K562 (cell line): ENCODE measurements at regions not wholly inside any gene's neighbourhood (a gene's known extent, or its start where the extent isn't known, plus 50 kb on each side); places are given as distances from the start of the nearest gene placed in this dataset.

Experiments used
- C11orf30 ChIP-seq: fragments of 450-650 bp; IDR thresholded peaks from 2 replicates; pipeline ENCODE4 v1.6.1; 2016; ENCODE audit warnings: low read depth, mild to moderate bottlenecking
- CXXC5 ChIP-seq: fragments of 250-450 bp; sonication (Bioruptor Pico); IDR thresholded peaks from 2 replicates; pipeline ENCODE4 v1.8.0; 2022; ENCODE audit warnings: inconsistent platforms, mild to moderate bottlenecking, moderate library complexity
- E2F8 ChIP-seq: fragments of 450-650 bp; IDR thresholded peaks from 2 replicates; pipeline ENCODE4 v1.7.1; 2018; ENCODE audit warnings: mild to moderate bottlenecking, low read depth; ENCODE audit not compliant: partially characterized antibody
- ESRRA ChIP-seq: fragments of 450-650 bp; IDR thresholded peaks from 2 replicates; pipeline ENCODE4 v1.6.1; 2014; ENCODE audit warnings: low read depth, mild to moderate bottlenecking, moderate library complexity, borderline replicate concordance
- HNRNPL ChIP-seq: fragments of 200-400 bp; formaldehyde crosslinking; IDR thresholded peaks from 2 replicates; pipeline ENCODE4 v1.6.1; 2017; ENCODE audit warnings: low read depth, mild to moderate bottlenecking, low read length
- JUNB ChIP-seq: fragments of 450-650 bp; formaldehyde crosslinking; conservative IDR thresholded peaks from 2 replicates; pipeline ENCODE4 v1.4.0; 2020; ENCODE audit warnings: mild to moderate bottlenecking
- MAFF ChIP-seq: IDR thresholded peaks from 2 replicates; pipeline ENCODE4 v1.6.1; 2012; ENCODE audit warnings: low read length, improper control_type of control experiment
- MAX ChIP-seq: sonication (generic); formaldehyde crosslinking; IDR thresholded peaks from 2 replicates; pipeline ENCODE4 v1.9.0; 2022; ENCODE audit warnings: mild to moderate bottlenecking, missing genetic modification reagents
- NFE2 ChIP-seq: IDR thresholded peaks from 2 replicates; pipeline ENCODE4 v1.6.1; 2014; ENCODE audit warnings: antibody characterized with exemption, low read depth
- PHF21A ChIP-seq: fragments of 450-650 bp; IDR thresholded peaks from 2 replicates; pipeline ENCODE4 v1.6.1; 2017; ENCODE audit warnings: low read depth, borderline replicate concordance
- POU5F1 ChIP-seq: fragments of 150-350 bp; IDR thresholded peaks from 2 replicates; pipeline ENCODE4 v1.6.1; 2014; ENCODE audit warnings: borderline replicate concordance, low read length, low read depth, mild to moderate bottlenecking; ENCODE audit not compliant: partially characterized antibody
- RFX5 ChIP-seq: IDR thresholded peaks from 2 replicates; pipeline ENCODE4 v1.6.1; 2011; ENCODE audit warnings: low read depth, mild to moderate bottlenecking, improper control_type of control experiment, low read length
- SFPQ ChIP-seq: fragments of 200-400 bp; formaldehyde crosslinking; IDR thresholded peaks from 2 replicates; pipeline ENCODE4 v1.6.1; 2017; ENCODE audit warnings: mild to moderate bottlenecking, low read depth, low read length, moderate library complexity
- TOE1 ChIP-seq, 2 experiments: fragments of 450-650 bp in 1 of 2; sonication (generic) in 1 of 2; formaldehyde crosslinking in 1 of 2; IDR thresholded peaks; 2 replicates each; pipeline versions ENCODE4 v1.7.1 to v1.8.0; 2016 to 2022; ENCODE audit warnings: borderline replicate concordance in 2 of 2, mild to moderate bottlenecking in 2 of 2, antibody characterized with exemption in 1 of 2, inconsistent platforms in 1 of 2, low read depth in 1 of 2, missing genetic modification reagents in 1 of 2, moderate library complexity in 1 of 2
- XRCC4 ChIP-seq: IDR thresholded peaks from one replicate; pipeline ENCODE4 v1.6.1; 2011; ENCODE audit not compliant: insufficient read depth, insufficient read length; ENCODE audit errors: extremely low read depth
- ZBTB43 ChIP-seq: sonication (generic); formaldehyde crosslinking; IDR thresholded peaks from 2 replicates; pipeline ENCODE4 v1.8.0; 2023; ENCODE audit warnings: mild to moderate bottlenecking, missing genetic modification reagents
- ZNF121 ChIP-seq: sonication (generic); formaldehyde crosslinking; conservative IDR thresholded peaks from 2 replicates; pipeline ENCODE4 v1.8.0; 2022; ENCODE audit warnings: missing genetic modification reagents
- ZNF140 ChIP-seq: fragments of 250-450 bp; sonication (Bioruptor Pico); IDR thresholded peaks from 2 replicates; pipeline ENCODE4 v1.8.0; 2021; ENCODE audit warnings: moderate library complexity, mild to moderate bottlenecking, inconsistent platforms
- ZNF280A ChIP-seq: fragments of 450-650 bp; IDR thresholded peaks from 2 replicates; pipeline ENCODE4 v1.6.1; 2018; ENCODE audit warnings: mild to moderate bottlenecking, low read depth; ENCODE audit not compliant: partially characterized antibody
- ZNF41 ChIP-seq: fragments of 250-450 bp; sonication (Bioruptor Pico); conservative IDR thresholded peaks from 2 replicates; pipeline ENCODE4 v1.4.0; 2020; ENCODE audit warnings: mild to moderate bottlenecking
- ZNF584 ChIP-seq: fragments of 200-800 bp; sonication (Bioruptor generic); IDR thresholded peaks from 2 replicates; pipeline ENCODE4 v1.6.1; 2016; ENCODE audit warnings: low read depth, mild to moderate bottlenecking, missing genetic modification characterization, missing compliant biosample characterization
- ZNF695 ChIP-seq: fragments of 450-650 bp; formaldehyde crosslinking; IDR thresholded peaks from 2 replicates; pipeline ENCODE4 v1.4.0; 2020; ENCODE audit warnings: mild to moderate bottlenecking, moderate library complexity

- TF ChIP-seq ZNF584 (CRISPR knock-in tag) (no peak), ZBTB43 (CRISPR knock-in tag) (no peak), PHF21A (no peak), ZNF695 (CRISPR knock-in tag) (no peak), ZNF41 (CRISPR knock-in tag) (no peak), CXXC5 (CRISPR knock-in tag) (no peak), POU5F1 (no peak), NFE2 (peak; percentile 51), XRCC4 (no peak), TOE1 (IDR thresholded peaks at IDR 0.05; ENCODE audit: borderline replicate concordance) (no peak), TOE1 (CRISPR knock-in tag; IDR thresholded peaks at IDR 0.05; ENCODE audit: borderline replicate concordance, low read depth) (no peak), C11orf30 (0 out of 2 replicates have a peak, but pooled peaks have one; percentile 31), HNRNPL (no peak), RFX5 (no peak), ZNF280A (no peak), ZNF140 (CRISPR knock-in tag) (no peak), SFPQ (no peak), E2F8 (no peak), MAFF (peak; percentile 43; the same call in 1 of the 2 replicates), ESRRA (no peak), JUNB (CRISPR knock-in tag) (no peak), MAX (no peak), ZNF121 (CRISPR knock-in tag) (no peak)
Observed at GRCh38 chr7:152987656-152988055, 228.1 kb downstream of the ACTR3B start (continued).
